GM23338 (cell line): ENCODE measurements at regions not wholly inside any gene's neighbourhood (a gene's known extent, or its start where the extent isn't known, plus 50 kb on each side); places are given as distances from the start of the nearest gene placed in this dataset.

Experiments
- EZH2 ChIP-seq: fragments of 200-600 bp; sonication (generic); IDR thresholded peaks from one replicate; pipeline ENCODE4 v1.8.0; 2017; ENCODE audit warnings: antibody characterized with exemption, mild to moderate bottlenecking, low read depth; ENCODE audit not compliant: unreplicated experiment
- EZH2phosphoT487 ChIP-seq: fragments of 200-600 bp; sonication (generic); IDR thresholded peaks from one replicate; pipeline ENCODE4 v1.8.1; 2018; ENCODE audit warnings: antibody characterized with exemption; ENCODE audit not compliant: unreplicated experiment
- POLR2AphosphoS5 ChIP-seq: IDR thresholded peaks from 2 replicates; pipeline ENCODE4 v1.6.1; 2016; ENCODE audit warnings: antibody characterized with exemption, low read depth
- TF ChIP-seq, protein P1 (sequence below), 2 experiments: fragments of 200-600 bp in 1 of 2; sonication (generic) in 1 of 2; conservative IDR thresholded peaks; 2 replicates each; pipeline versions ENCODE4 v1.5.1 to v1.6.1; 2016 to 2017; ENCODE audit warnings: antibody characterized with exemption in 2 of 2, low read depth in 2 of 2, mild to moderate bottlenecking in 2 of 2, moderate library complexity in 1 of 2
- TF ChIP-seq, protein P2 (sequence below): IDR thresholded peaks from 2 replicates; pipeline ENCODE4 v1.6.1; 2016; ENCODE audit warnings: antibody characterized with exemption
- TF ChIP-seq, protein P3 (sequence below): IDR thresholded peaks from one replicate; pipeline ENCODE4 v1.6.1; 2018; ENCODE audit warnings: antibody characterized with exemption; ENCODE audit not compliant: unreplicated experiment

DNA sequence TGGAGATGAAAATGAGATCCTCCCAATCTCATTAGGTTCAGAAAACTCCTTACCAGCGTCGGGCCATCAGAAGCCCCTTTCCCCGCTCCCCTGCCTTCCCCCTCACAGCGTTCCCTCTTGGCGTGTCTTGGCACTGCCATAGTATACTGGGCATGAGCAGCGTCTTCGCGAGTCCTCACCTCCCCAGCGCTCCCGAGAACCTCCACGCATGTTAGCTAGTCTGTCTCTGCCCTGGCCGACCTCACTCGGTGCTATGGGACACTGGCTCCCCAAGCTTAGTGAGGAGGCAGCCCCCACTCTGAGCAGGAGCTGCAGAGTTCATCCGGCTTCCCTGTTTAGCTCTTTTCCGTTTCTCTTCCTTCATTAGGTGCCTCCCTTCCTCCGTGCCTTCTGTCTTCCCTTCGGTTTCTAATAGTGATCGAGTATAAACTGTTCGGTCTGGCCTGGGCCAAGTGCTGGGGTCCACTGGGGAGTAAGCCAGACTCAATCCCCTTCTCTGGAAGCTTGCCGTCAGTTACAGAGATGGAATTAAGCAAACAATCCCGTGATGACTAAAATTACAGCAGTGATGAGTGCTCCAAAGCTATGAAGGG lies 63.8 kb upstream of the OPCML start:
- TF ChIP-seq POLR2AphosphoS5 (no peak), EZH2 (no peak), EZH2phosphoT487 (no peak)
- TF ChIP-seq, protein P1, sequence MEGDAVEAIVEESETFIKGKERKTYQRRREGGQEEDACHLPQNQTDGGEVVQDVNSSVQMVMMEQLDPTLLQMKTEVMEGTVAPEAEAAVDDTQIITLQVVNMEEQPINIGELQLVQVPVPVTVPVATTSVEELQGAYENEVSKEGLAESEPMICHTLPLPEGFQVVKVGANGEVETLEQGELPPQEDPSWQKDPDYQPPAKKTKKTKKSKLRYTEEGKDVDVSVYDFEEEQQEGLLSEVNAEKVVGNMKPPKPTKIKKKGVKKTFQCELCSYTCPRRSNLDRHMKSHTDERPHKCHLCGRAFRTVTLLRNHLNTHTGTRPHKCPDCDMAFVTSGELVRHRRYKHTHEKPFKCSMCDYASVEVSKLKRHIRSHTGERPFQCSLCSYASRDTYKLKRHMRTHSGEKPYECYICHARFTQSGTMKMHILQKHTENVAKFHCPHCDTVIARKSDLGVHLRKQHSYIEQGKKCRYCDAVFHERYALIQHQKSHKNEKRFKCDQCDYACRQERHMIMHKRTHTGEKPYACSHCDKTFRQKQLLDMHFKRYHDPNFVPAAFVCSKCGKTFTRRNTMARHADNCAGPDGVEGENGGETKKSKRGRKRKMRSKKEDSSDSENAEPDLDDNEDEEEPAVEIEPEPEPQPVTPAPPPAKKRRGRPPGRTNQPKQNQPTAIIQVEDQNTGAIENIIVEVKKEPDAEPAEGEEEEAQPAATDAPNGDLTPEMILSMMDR (conservative IDR thresholded peaks at IDR 0.05; ENCODE audit: low read depth in 2 of 2) = no peak
- TF ChIP-seq, protein P2, sequence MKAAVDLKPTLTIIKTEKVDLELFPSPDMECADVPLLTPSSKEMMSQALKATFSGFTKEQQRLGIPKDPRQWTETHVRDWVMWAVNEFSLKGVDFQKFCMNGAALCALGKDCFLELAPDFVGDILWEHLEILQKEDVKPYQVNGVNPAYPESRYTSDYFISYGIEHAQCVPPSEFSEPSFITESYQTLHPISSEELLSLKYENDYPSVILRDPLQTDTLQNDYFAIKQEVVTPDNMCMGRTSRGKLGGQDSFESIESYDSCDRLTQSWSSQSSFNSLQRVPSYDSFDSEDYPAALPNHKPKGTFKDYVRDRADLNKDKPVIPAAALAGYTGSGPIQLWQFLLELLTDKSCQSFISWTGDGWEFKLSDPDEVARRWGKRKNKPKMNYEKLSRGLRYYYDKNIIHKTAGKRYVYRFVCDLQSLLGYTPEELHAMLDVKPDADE = no peak
- TF ChIP-seq, protein P3, sequence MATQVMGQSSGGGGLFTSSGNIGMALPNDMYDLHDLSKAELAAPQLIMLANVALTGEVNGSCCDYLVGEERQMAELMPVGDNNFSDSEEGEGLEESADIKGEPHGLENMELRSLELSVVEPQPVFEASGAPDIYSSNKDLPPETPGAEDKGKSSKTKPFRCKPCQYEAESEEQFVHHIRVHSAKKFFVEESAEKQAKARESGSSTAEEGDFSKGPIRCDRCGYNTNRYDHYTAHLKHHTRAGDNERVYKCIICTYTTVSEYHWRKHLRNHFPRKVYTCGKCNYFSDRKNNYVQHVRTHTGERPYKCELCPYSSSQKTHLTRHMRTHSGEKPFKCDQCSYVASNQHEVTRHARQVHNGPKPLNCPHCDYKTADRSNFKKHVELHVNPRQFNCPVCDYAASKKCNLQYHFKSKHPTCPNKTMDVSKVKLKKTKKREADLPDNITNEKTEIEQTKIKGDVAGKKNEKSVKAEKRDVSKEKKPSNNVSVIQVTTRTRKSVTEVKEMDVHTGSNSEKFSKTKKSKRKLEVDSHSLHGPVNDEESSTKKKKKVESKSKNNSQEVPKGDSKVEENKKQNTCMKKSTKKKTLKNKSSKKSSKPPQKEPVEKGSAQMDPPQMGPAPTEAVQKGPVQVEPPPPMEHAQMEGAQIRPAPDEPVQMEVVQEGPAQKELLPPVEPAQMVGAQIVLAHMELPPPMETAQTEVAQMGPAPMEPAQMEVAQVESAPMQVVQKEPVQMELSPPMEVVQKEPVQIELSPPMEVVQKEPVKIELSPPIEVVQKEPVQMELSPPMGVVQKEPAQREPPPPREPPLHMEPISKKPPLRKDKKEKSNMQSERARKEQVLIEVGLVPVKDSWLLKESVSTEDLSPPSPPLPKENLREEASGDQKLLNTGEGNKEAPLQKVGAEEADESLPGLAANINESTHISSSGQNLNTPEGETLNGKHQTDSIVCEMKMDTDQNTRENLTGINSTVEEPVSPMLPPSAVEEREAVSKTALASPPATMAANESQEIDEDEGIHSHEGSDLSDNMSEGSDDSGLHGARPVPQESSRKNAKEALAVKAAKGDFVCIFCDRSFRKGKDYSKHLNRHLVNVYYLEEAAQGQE = no peak
